LNCAP (cell line): ENCODE measurements at regions not wholly inside any gene's neighbourhood (a gene's known extent, or its start where the extent isn't known, plus 50 kb on each side); places are given as distances from the start of the nearest gene placed in this dataset.

Experiments
- TF ChIP-seq, protein P1 (sequence below): fragments of 450-650 bp; IDR thresholded peaks from 2 replicates; pipeline ENCODE4 v1.5.1; 2017; ENCODE audit warnings: mild to moderate bottlenecking

GRCh38 chr5:74978345-74978744 is 74.0 kb downstream of the GCNT4 start:
- TF ChIP-seq, protein P1, sequence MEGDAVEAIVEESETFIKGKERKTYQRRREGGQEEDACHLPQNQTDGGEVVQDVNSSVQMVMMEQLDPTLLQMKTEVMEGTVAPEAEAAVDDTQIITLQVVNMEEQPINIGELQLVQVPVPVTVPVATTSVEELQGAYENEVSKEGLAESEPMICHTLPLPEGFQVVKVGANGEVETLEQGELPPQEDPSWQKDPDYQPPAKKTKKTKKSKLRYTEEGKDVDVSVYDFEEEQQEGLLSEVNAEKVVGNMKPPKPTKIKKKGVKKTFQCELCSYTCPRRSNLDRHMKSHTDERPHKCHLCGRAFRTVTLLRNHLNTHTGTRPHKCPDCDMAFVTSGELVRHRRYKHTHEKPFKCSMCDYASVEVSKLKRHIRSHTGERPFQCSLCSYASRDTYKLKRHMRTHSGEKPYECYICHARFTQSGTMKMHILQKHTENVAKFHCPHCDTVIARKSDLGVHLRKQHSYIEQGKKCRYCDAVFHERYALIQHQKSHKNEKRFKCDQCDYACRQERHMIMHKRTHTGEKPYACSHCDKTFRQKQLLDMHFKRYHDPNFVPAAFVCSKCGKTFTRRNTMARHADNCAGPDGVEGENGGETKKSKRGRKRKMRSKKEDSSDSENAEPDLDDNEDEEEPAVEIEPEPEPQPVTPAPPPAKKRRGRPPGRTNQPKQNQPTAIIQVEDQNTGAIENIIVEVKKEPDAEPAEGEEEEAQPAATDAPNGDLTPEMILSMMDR, result no peak

DNA sequence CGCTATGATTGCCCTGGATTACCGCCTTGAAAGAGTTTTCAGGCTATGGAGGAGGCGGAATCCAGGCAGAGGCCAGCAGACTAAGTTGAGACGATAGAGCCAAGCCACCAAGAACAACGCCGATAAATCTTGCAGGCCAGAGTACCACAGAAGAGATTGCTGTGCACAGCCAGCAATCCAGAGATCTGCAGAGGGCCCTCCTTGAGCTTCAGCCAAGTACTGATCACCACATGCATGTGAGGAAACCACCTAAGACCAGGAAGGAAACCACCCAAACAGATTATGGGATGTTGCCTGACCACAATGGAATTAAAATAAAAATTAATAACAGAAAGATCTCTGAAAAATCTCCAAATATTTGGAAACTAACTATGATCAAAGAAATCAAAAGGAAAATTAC is 74.9 kb downstream of the GCNT4 start:
- TF ChIP-seq, protein P1, result no peak

DNA sequence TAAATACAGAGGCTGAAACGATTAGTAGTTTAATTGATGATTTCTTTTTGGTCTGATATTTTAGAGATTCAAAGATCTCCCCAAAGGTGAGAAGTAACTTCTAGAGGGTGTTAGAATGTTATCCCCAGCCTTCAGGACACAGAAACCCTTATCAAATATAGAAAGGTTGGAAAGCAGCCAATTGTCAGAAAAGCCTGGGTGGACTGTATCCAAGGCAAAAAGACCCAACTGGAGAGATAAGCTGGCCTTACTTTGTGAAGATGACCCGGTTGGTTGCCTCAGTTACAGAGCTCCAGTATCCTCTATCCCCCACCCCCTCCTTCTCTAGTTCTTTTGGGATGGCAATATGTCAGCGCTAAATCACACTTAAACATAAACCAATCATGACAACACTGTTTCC is 75.7 kb downstream of the GCNT4 start:
- TF ChIP-seq, protein P1, result no peak

- TF ChIP-seq, protein P1, result no peak
Measured at GRCh38 chr5:74975582-74975981, 76.8 kb downstream of the GCNT4 start.

- TF ChIP-seq, protein P1, result no peak
Measured at GRCh38 chr5:74974451-74975091, 77.8 kb downstream of the GCNT4 start.

DNA sequence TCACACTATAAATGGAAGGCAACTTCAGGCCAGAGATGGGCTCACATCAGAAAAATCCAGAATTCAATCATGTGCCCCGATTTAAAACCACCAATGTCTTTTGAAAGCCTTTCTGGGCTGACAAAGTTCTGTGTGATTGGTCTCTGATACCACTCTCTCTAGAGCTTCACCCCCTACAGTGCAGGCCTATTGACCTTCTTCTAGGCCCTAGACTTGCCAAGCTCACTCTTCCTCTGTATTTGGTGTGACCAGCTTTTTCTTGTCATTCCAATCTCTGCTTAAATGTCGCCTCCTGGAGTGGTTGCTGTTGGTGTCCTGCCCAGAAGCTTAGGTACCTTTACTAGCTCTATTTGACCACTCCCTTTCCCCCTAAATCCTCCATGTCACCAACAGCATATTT is 78.7 kb downstream of the GCNT4 start:
- TF ChIP-seq, protein P1, result no peak

GRCh38 chr5:74971947-74972460 is 80.4 kb downstream of the GCNT4 start:
- TF ChIP-seq, protein P1, result no peak

DNA sequence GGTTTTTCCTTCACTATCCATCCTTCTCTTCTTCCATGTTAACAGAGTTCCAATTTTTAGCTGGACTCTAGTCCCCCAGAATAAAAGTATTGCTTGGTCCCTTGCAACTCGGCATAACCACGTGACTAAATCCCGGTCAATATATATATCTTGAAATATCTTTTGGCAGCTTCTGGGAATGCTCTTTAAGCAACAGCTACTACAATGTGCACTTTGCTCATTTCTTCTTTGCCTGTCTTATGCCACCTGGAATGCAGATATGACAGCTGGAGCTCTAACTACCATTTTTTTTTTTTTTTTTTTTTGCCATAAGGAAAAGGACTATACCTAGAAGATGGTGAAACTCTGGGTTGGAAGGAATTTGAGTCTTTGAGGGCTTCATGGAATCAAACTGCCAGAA is 82.6 kb downstream of the GCNT4 start:
- TF ChIP-seq, protein P1, result no peak
